Kidney (tissue), 13 donors: ENCODE measurements at regions not wholly inside any gene's neighbourhood (a gene's known extent, or its start where the extent isn't known, plus 50 kb on each side); places are given as distances from the start of the nearest gene placed in this dataset.
A peak's percentile ranks its signal among the peaks of the same experiment; 100 is the strongest.
"Not testable (repeated sequence)": the region's sequence is repeated elsewhere in the genome, so short reads cannot be mapped to it uniquely, and the experiment has no call there.

Source experiments
- DNase-seq, 5 donors: peaks; one replicate each; pipeline ENCODE4 v3.0.0-alpha.2; 2013 to 2020
- FAIRE-seq: peaks from 2 replicates; lab custom pipeline; 2012; peaks lifted over from hg19 to GRCh38; lab: Jason Lieb, UNC
- H3K27ac ChIP-seq, 2 donors: one replicate each; pipeline ENCODE4 v1.7.0; 2013; ENCODE audit warnings: low read depth in 2 of 2, low read length in 2 of 2, inconsistent platforms in 1 of 2
- H3K27me3 ChIP-seq: one replicate; pipeline ENCODE4 v1.7.1; 2013; ENCODE audit warnings: low read length, inconsistent platforms; ENCODE audit not compliant: control insufficient read depth, insufficient read depth
- H3K36me3 ChIP-seq, 3 donors: one replicate each; pipeline versions ENCODE4 v1.7.0 to v1.7.1; 2013; ENCODE audit warnings: low read length in 3 of 3, control low read depth in 1 of 3, inconsistent platforms in 1 of 3; ENCODE audit not compliant: insufficient read depth in 3 of 3, control insufficient read depth in 2 of 3
- H3K4me1 ChIP-seq, 3 donors: one replicate each; pipeline versions ENCODE4 v1.7.0 to v1.7.1; 2013; ENCODE audit warnings: low read length in 3 of 3, inconsistent platforms in 1 of 3, low read depth in 1 of 3; ENCODE audit not compliant: control insufficient read depth in 2 of 3, insufficient read depth in 2 of 3
- H3K4me3 ChIP-seq, 3 donors: one replicate each; pipeline versions ENCODE4 v1.7.0 to v1.8.1; 2013; ENCODE audit warnings: low read length in 3 of 3, control low read depth in 1 of 3, inconsistent platforms in 1 of 3
- H3K9ac ChIP-seq, 3 donors: one replicate each; pipeline versions ENCODE4 v1.7.0 to v1.7.1; 2013; ENCODE audit warnings: low read length in 3 of 3, control low read depth in 1 of 3, inconsistent platforms in 1 of 3
- H3K9me3 ChIP-seq, 3 donors: one replicate each; pipeline versions ENCODE4 v1.7.0 to v1.7.1; 2013; ENCODE audit warnings: low read length in 3 of 3, control low read depth in 1 of 3, inconsistent platforms in 1 of 3; ENCODE audit not compliant: control insufficient read depth in 2 of 3, insufficient read depth in 1 of 3
- CTCF ChIP-seq: IDR thresholded peaks from 3 replicates; pipeline ENCODE4 v1.5.1; 2012; ENCODE audit warnings: mild to moderate bottlenecking, moderate library complexity, borderline replicate concordance; ENCODE audit not compliant: insufficient read depth; ENCODE audit errors: extremely low read depth
- intact Hi-C: fragments of 100-400 bp; cut with DNase I; formaldehyde crosslinking; loops from one replicate; pipeline ENCODE4 v1.11.1; 2022
- donor health status: control.
- donor health status: control.
- donor health status: control.
- donor health status: control.
- donor health status: control.
- donor health status: DM: yes; HTN: yes; CAD: no.
- donor health status: Normal renal cell carcinoma (clear cell type).

- no peak for TF ChIP-seq CTCF
- Histone ChIP-seq H3K9ac (no peak overlapping the region), H3K4me1 (no peaks in the 10 kb centered on the region), H3K4me3 (no peak overlapping the region), H3K27me3 (no peaks in the 10 kb centered on the region), H3K36me3 (no peaks in the 10 kb centered on the region), H3K9me3 (no peaks in the 10 kb centered on the region), H3K27ac (no peak overlapping the region)
- intact Hi-C loops: no loop called here
- no peak for DNase-seq
- FAIRE-seq: no peak
These were observed 713.6 kb downstream of the PLCL1 start for GRCh38 chr2:198517976-198518375.

GRCh38 chr2:198508610-198509009, 704.2 kb downstream of the PLCL1 start:
- H3K9me3 ChIP-seq, H3K9ac ChIP-seq, FAIRE-seq, DNase-seq, H3K27me3 ChIP-seq, H3K27ac ChIP-seq, H3K36me3 ChIP-seq, H3K4me3 ChIP-seq, intact Hi-C loops, H3K4me1 ChIP-seq: not testable (repeated sequence)

GRCh38 chr2:198499539-198499938, 695.1 kb downstream of the PLCL1 start:
- no peak overlapping the region for H3K27ac ChIP-seq
- no peaks in the 10 kb centered on the region for H3K27me3 ChIP-seq
- no peaks in the 10 kb centered on the region for H3K9me3 ChIP-seq
- intact Hi-C loops: no loop called here
- DNase-seq (peak in 3 of 5 donors; percentile 13 to 36 (median 20)), FAIRE-seq (no peak)
- TF ChIP-seq CTCF: no peak
- H3K9ac ChIP-seq: no peak overlapping the region
- no peak overlapping the region for H3K4me3 ChIP-seq
- no peaks in the 10 kb centered on the region for H3K4me1 ChIP-seq
- H3K36me3 ChIP-seq: no peaks in the 10 kb centered on the region

GRCh38 chr2:198498516-198498915, 694.1 kb downstream of the PLCL1 start:
- Histone ChIP-seq H3K27ac (no peak overlapping the region), H3K4me1 (no peaks in the 10 kb centered on the region), H3K4me3 (no peak overlapping the region), H3K27me3 (no peaks in the 10 kb centered on the region), H3K9ac (no peak overlapping the region), H3K36me3 (no peaks in the 10 kb centered on the region), H3K9me3 (no peaks in the 10 kb centered on the region)
- DNase-seq (peak in 2 of 5 donors; percentile 5 to 7), FAIRE-seq (no peak)
- TF ChIP-seq CTCF: no peak
- intact Hi-C loops: no loop called here
